DND-41 (cell line): ENCODE measurements at regions not wholly inside any gene's neighbourhood (a gene's known extent, or its start where the extent isn't known, plus 50 kb on each side); places are given as distances from the start of the nearest gene placed in this dataset.

Experiments
- ATAC-seq: fragments of 200-7000 bp; cut with Tn5 transposase; 3 replicates; pipeline ENCODE4 v1.9.1; 2021; ENCODE audit warnings: low read depth; ENCODE audit not compliant: insufficient read depth
- DNase-seq: peaks from one replicate; pipeline ENCODE4 v3.0.0-alpha.2; 2020
- H2AFZ ChIP-seq: 2 replicates; pipeline ENCODE4 v1.6.0; 2012; ENCODE audit warnings: low read depth, low read length
- H3K27ac ChIP-seq: 2 replicates; pipeline ENCODE4 v1.5.1; 2012; ENCODE audit warnings: low read length, inconsistent platforms
- H3K27me3 ChIP-seq: fragments of 200-600 bp; sonication (generic); 2 replicates; pipeline ENCODE4 v1.6.0; 2012; ENCODE audit warnings: low read length, mild to moderate bottlenecking, inconsistent platforms; ENCODE audit not compliant: insufficient read depth, poor library complexity
- H3K36me3 ChIP-seq: 2 replicates; pipeline ENCODE4 v1.5.1; 2012; ENCODE audit warnings: low read length, inconsistent platforms; ENCODE audit not compliant: insufficient read depth
- H3K4me1 ChIP-seq: 2 replicates; pipeline ENCODE4 v1.5.1; 2012; ENCODE audit warnings: mild to moderate bottlenecking, low read length; ENCODE audit not compliant: insufficient read depth
- H3K4me2 ChIP-seq: 2 replicates; pipeline ENCODE4 v1.6.0; 2012; ENCODE audit warnings: mild to moderate bottlenecking, moderate library complexity, low read length, inconsistent platforms; ENCODE audit not compliant: insufficient read depth
- H3K4me3 ChIP-seq, 2 experiments: fragments of 200-600 bp in 1 of 2; shearing (Covaris generic) in 1 of 2; 2 replicates each; pipeline ENCODE4 v1.5.1; 2012 to 2016; ENCODE audit warnings: inconsistent platforms in 2 of 2, low read length in 2 of 2, mild to moderate bottlenecking in 2 of 2, low read depth in 1 of 2, moderate library complexity in 1 of 2
- H3K79me2 ChIP-seq: 2 replicates; pipeline ENCODE4 v1.6.0; 2012; ENCODE audit warnings: low read length, inconsistent platforms; ENCODE audit not compliant: insufficient read depth
- H3K9ac ChIP-seq: 2 replicates; pipeline ENCODE4 v1.6.0; 2012; ENCODE audit warnings: low read depth, mild to moderate bottlenecking, inconsistent platforms, low read length, moderate library complexity
- H3K9me3 ChIP-seq: 2 replicates; pipeline ENCODE4 v1.5.1; 2012; ENCODE audit warnings: low read length, moderate library complexity, mild to moderate bottlenecking, inconsistent platforms; ENCODE audit not compliant: insufficient read depth, severe bottlenecking
- H4K20me1 ChIP-seq: 2 replicates; pipeline ENCODE4 v1.6.0; 2012; ENCODE audit warnings: low read length; ENCODE audit not compliant: insufficient read depth
- EZH2 ChIP-seq: IDR thresholded peaks from 3 replicates; pipeline ENCODE4 v1.6.1; 2012; ENCODE audit warnings: borderline replicate concordance, low read depth, mild to moderate bottlenecking, moderate library complexity, low read length, inconsistent platforms; ENCODE audit not compliant: severe bottlenecking
- TF ChIP-seq, protein P1 (sequence below): IDR thresholded peaks from 2 replicates; pipeline ENCODE4 v1.5.1; 2012; ENCODE audit warnings: borderline replicate concordance, low read length, moderate library complexity, mild to moderate bottlenecking; ENCODE audit not compliant: poor library complexity, severe bottlenecking; ENCODE audit errors: extremely low read depth

DNA sequence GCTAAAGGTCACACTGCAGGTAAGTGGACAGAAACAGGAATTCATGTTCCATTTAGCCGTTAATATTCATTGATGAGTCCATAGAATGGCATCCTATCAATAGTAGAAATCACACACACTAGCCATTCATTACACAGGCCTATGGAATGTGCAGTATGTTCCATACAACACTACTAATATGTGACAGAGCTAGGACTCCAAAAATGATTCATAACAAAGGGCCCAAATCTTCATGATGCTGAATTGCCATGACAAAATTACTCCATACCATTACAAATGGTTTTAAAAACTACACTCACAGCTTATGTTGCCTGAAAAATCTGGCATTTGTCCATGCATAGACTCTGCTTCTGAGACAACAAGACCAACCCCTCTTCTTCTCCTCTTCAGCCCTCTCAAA is 549.1 kb downstream of the XPNPEP1 start:
- H3K4me1 ChIP-seq = no peaks in the 10 kb centered on the region
- TF ChIP-seq, protein P1, sequence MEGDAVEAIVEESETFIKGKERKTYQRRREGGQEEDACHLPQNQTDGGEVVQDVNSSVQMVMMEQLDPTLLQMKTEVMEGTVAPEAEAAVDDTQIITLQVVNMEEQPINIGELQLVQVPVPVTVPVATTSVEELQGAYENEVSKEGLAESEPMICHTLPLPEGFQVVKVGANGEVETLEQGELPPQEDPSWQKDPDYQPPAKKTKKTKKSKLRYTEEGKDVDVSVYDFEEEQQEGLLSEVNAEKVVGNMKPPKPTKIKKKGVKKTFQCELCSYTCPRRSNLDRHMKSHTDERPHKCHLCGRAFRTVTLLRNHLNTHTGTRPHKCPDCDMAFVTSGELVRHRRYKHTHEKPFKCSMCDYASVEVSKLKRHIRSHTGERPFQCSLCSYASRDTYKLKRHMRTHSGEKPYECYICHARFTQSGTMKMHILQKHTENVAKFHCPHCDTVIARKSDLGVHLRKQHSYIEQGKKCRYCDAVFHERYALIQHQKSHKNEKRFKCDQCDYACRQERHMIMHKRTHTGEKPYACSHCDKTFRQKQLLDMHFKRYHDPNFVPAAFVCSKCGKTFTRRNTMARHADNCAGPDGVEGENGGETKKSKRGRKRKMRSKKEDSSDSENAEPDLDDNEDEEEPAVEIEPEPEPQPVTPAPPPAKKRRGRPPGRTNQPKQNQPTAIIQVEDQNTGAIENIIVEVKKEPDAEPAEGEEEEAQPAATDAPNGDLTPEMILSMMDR = no peak
- no peak for TF ChIP-seq EZH2
- no peak overlapping the region for H3K4me2 ChIP-seq
- no peaks in the 10 kb centered on the region for H3K9me3 ChIP-seq
- no peak overlapping the region for H2AFZ ChIP-seq
- H3K79me2 ChIP-seq = no peaks in the 10 kb centered on the region
- H3K27ac ChIP-seq = no peak overlapping the region
- H3K9ac ChIP-seq = no peak overlapping the region
- no peaks in the 10 kb centered on the region for H3K36me3 ChIP-seq
- ATAC-seq (no peak), DNase-seq (no peak)
- H3K27me3 ChIP-seq = no peaks in the 10 kb centered on the region
- no peaks in the 10 kb centered on the region for H4K20me1 ChIP-seq
- H3K4me3 ChIP-seq = no peak overlapping the region

DNA sequence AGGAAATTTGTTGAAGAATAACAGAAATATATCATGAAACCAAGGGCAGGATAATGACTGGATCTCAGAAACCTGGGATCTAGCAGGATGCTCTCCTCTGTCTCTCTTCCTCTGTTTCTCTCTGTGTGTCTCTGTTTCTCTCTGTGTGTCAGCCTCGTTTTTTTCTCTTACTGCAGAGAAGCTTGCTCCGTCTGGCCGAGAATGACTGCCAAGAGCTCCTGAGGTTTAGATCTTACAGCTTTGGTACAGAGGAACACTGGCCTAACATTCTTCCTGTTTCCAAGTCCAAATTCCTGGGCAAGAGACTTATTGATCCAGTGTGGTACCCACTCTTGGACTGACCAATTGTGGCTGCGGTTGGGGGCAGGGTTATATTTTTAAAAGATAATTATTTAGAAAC is 564.0 kb downstream of the XPNPEP1 start:
- DNase-seq = no peak
- H3K4me1 ChIP-seq = no peaks in the 10 kb centered on the region
- H3K4me3 ChIP-seq = no peak overlapping the region
- H3K79me2 ChIP-seq = no peaks in the 10 kb centered on the region
- no peaks in the 10 kb centered on the region for H4K20me1 ChIP-seq
- no peak overlapping the region for H3K4me2 ChIP-seq
- no peaks in the 10 kb centered on the region for H3K36me3 ChIP-seq
- H3K9me3 ChIP-seq = no peaks in the 10 kb centered on the region
- no peak overlapping the region for H2AFZ ChIP-seq
- H3K27ac ChIP-seq = no peak overlapping the region
- ATAC-seq = no peak
- TF ChIP-seq EZH2 = no peak
- TF ChIP-seq, protein P1 = no peak
- H3K9ac ChIP-seq = no peak overlapping the region
- H3K27me3 ChIP-seq = no peaks in the 10 kb centered on the region

DNA sequence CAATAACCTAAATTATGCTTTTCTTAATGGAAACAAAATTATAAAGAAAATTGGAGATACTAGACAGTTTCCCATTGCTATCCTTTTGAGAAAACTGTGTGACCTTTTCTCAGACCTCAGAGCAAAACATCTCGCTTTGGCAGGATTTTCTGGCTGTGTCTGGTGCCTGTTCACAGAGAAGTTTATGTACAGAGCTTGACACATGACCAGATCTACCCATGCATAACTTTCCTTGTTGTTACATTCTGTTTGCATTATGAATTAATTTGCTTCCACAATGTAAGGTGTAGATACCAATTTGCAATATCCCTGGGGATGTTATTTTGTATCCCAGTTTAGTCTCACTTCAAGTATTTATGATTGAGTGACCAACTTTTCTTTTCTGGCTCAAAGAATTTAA is 565.0 kb downstream of the XPNPEP1 start:
- Histone ChIP-seq H3K4me3 (no peak overlapping the region), H3K27me3 (no peaks in the 10 kb centered on the region), H2AFZ (no peak overlapping the region), H3K9ac (no peak overlapping the region), H4K20me1 (no peaks in the 10 kb centered on the region), H3K79me2 (no peaks in the 10 kb centered on the region), H3K9me3 (no peaks in the 10 kb centered on the region), H3K4me2 (no peak overlapping the region), H3K36me3 (no peaks in the 10 kb centered on the region), H3K4me1 (no peaks in the 10 kb centered on the region), H3K27ac (no peak overlapping the region)
- DNase-seq (no peak), ATAC-seq (no peak)
- TF ChIP-seq, protein P1 = no peak
- TF ChIP-seq EZH2 = no peak

DNA sequence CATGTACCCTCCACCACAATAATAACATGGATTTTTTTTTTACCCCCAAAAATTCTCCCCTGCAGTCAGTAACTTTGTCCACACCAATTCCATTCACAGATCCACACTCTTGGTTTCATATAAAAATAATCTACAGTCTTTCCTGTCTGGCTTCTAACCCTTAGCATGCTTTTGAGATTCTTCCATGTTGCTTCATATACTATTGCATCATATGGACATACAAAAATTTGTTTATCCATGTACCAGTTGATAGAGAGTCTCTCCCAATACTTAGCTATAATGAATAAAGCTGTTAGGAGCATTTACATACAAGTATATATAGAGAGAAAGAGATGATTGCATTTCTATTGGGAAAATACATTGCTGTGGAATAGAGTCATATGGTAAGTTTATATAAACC is 575.0 kb downstream of the XPNPEP1 start:
- no peaks in the 10 kb centered on the region for H3K27me3 ChIP-seq
- H4K20me1 ChIP-seq = no peaks in the 10 kb centered on the region
- no peaks in the 10 kb centered on the region for H3K9me3 ChIP-seq
- H3K79me2 ChIP-seq = no peaks in the 10 kb centered on the region
- no peak overlapping the region for H3K27ac ChIP-seq
- H2AFZ ChIP-seq = no peak overlapping the region
- TF ChIP-seq, protein P1 = no peak
- TF ChIP-seq EZH2 = no peak
- H3K4me2 ChIP-seq = no peak overlapping the region
- ATAC-seq (no peak), DNase-seq (no peak)
- H3K4me3 ChIP-seq = no peak overlapping the region
- no peaks in the 10 kb centered on the region for H3K36me3 ChIP-seq
- no peak overlapping the region for H3K9ac ChIP-seq
- H3K4me1 ChIP-seq = no peaks in the 10 kb centered on the region
